SK-N-SH (cell line): ENCODE measurements at regions not wholly inside any gene's neighbourhood (a gene's known extent, or its start where the extent isn't known, plus 50 kb on each side); places are given as distances from the start of the nearest gene placed in this dataset.

Experiments used
- FOXM1 ChIP-seq: IDR thresholded peaks from 2 replicates; pipeline ENCODE4 v1.4.0; 2012; ENCODE audit warnings: low read depth, mild to moderate bottlenecking
- GATA2 ChIP-seq: sonication (generic); formaldehyde crosslinking; IDR thresholded peaks from 2 replicates; pipeline ENCODE4 v1.5.0; 2020; ENCODE audit warnings: mild to moderate bottlenecking, missing genetic modification reagents
- SIN3A ChIP-seq: IDR thresholded peaks from 2 replicates; pipeline ENCODE4 v1.6.1; 2012; ENCODE audit warnings: low read depth, mild to moderate bottlenecking, low read length, moderate library complexity, borderline replicate concordance
- TAF1 ChIP-seq: IDR thresholded peaks from 2 replicates; pipeline ENCODE4 v1.6.1; 2012; ENCODE audit warnings: low read depth, mild to moderate bottlenecking, low read length, moderate library complexity, borderline replicate concordance
- TEAD4 ChIP-seq: IDR thresholded peaks from 2 replicates; pipeline ENCODE4 v1.4.0; 2012; ENCODE audit warnings: mild to moderate bottlenecking, borderline replicate concordance; ENCODE audit not compliant: insufficient read depth
- YY1 ChIP-seq: IDR thresholded peaks from 2 replicates; pipeline ENCODE4 v1.4.0; 2012; ENCODE audit warnings: low read depth, mild to moderate bottlenecking
- TF ChIP-seq, protein P1 (sequence below): IDR thresholded peaks from 2 replicates; pipeline ENCODE4 v1.4.0; 2012; ENCODE audit warnings: low read depth
- TF ChIP-seq, protein P2 (sequence below): fragments of 200-600 bp; sonication (generic); IDR thresholded peaks from 2 replicates; pipeline ENCODE4 v1.6.1; 2017; ENCODE audit warnings: antibody characterized with exemption, mild to moderate bottlenecking, moderate library complexity
- TF ChIP-seq, protein P3 (sequence below): fragments of 150-350 bp; IDR thresholded peaks from 2 replicates; pipeline ENCODE4 v1.6.1; 2017; ENCODE audit warnings: antibody characterized with exemption, low read length, low read depth, borderline replicate concordance

DNA sequence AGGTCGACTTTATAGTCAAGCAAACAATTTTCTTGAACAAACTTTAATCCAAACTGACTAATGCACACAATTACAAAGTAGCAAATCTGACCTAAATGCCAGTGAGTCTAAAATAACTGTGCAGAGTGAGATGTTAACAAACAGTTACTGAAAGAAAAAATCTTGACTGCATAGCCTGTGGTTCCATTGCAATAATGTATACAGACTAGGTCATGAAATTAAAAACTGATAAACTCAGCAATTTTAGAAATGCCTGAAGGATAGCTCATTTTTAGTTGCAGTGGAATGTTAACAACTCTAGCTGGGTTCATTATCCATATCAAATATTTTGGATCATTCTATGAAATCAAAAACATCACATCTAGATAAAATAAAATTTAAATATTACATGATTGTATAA, 73.4 kb upstream of the CDH12 start:
- TF ChIP-seq SIN3A = no peak
- TF ChIP-seq TAF1 = no peak
- TF ChIP-seq FOXM1 = no peak
- no peak for TF ChIP-seq TEAD4
- TF ChIP-seq, protein P1, sequence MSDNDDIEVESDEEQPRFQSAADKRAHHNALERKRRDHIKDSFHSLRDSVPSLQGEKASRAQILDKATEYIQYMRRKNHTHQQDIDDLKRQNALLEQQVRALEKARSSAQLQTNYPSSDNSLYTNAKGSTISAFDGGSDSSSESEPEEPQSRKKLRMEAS = no peak
- TF ChIP-seq, protein P2, sequence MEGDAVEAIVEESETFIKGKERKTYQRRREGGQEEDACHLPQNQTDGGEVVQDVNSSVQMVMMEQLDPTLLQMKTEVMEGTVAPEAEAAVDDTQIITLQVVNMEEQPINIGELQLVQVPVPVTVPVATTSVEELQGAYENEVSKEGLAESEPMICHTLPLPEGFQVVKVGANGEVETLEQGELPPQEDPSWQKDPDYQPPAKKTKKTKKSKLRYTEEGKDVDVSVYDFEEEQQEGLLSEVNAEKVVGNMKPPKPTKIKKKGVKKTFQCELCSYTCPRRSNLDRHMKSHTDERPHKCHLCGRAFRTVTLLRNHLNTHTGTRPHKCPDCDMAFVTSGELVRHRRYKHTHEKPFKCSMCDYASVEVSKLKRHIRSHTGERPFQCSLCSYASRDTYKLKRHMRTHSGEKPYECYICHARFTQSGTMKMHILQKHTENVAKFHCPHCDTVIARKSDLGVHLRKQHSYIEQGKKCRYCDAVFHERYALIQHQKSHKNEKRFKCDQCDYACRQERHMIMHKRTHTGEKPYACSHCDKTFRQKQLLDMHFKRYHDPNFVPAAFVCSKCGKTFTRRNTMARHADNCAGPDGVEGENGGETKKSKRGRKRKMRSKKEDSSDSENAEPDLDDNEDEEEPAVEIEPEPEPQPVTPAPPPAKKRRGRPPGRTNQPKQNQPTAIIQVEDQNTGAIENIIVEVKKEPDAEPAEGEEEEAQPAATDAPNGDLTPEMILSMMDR = no peak
- no peak for TF ChIP-seq GATA2 (CRISPR knock-in tag)
- TF ChIP-seq, protein P3, sequence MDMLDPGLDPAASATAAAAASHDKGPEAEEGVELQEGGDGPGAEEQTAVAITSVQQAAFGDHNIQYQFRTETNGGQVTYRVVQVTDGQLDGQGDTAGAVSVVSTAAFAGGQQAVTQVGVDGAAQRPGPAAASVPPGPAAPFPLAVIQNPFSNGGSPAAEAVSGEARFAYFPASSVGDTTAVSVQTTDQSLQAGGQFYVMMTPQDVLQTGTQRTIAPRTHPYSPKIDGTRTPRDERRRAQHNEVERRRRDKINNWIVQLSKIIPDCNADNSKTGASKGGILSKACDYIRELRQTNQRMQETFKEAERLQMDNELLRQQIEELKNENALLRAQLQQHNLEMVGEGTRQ = no peak
- no peak for TF ChIP-seq YY1
